ENCODE measurements at regions not wholly inside any gene's neighbourhood (a gene's known extent, or its start where the extent isn't known, plus 50 kb on each side); places are given as distances from the start of the nearest gene placed in this dataset.

GRCh38 chr13:40194224-40194806, 472.1 kb downstream of the FOXO1 start:
- Mint-ChIP-seq H3K4me3 (ENCODE audit: unreplicated experiment) (no peak overlapping the region), H3K36me3 (ENCODE audit: unreplicated experiment) (no peaks in the 10 kb centered on the region), H3K27me3 (ENCODE audit: unreplicated experiment) (peaks cover 2% of the 10 kb centered on the region), H3K4me1 (ENCODE audit: low read depth, unreplicated experiment) (peaks cover 12% of the 10 kb centered on the region), H3K9me3 (ENCODE audit: unreplicated experiment) (no peaks in the 10 kb centered on the region), H3K27ac (ENCODE audit: unreplicated experiment) (no peak overlapping the region)
- no peak for DNase-seq
- no peak for TF ChIP-seq CTCF (IDR thresholded peaks at IDR 0.05; ENCODE audit: partially characterized antibody, unreplicated experiment)

GRCh38 chr13:40197049-40197448, 469.4 kb downstream of the FOXO1 start:
- H3K4me1 Mint-ChIP-seq (ENCODE audit: low read depth, unreplicated experiment): no peaks in the 10 kb centered on the region
- no peak for DNase-seq
- H3K27me3 Mint-ChIP-seq (ENCODE audit: unreplicated experiment): peaks cover 2% of the 10 kb centered on the region
- no peaks in the 10 kb centered on the region for H3K36me3 Mint-ChIP-seq (ENCODE audit: unreplicated experiment)
- no peak overlapping the region for H3K4me3 Mint-ChIP-seq (ENCODE audit: unreplicated experiment)
- no peaks in the 10 kb centered on the region for H3K9me3 Mint-ChIP-seq (ENCODE audit: unreplicated experiment)
- no peak for TF ChIP-seq CTCF (IDR thresholded peaks at IDR 0.05; ENCODE audit: partially characterized antibody, unreplicated experiment)
- no peak overlapping the region for H3K27ac Mint-ChIP-seq (ENCODE audit: unreplicated experiment)

GRCh38 chr13:40197936-40198595, 468.4 kb downstream of the FOXO1 start:
- no peaks in the 10 kb centered on the region for H3K4me1 Mint-ChIP-seq (ENCODE audit: low read depth, unreplicated experiment)
- peaks cover 2% of the 10 kb centered on the region for H3K27me3 Mint-ChIP-seq (ENCODE audit: unreplicated experiment)
- no peak for TF ChIP-seq CTCF (IDR thresholded peaks at IDR 0.05; ENCODE audit: partially characterized antibody, unreplicated experiment)
- no peaks in the 10 kb centered on the region for H3K9me3 Mint-ChIP-seq (ENCODE audit: unreplicated experiment)
- DNase-seq: no peak
- H3K27ac Mint-ChIP-seq (ENCODE audit: unreplicated experiment): no peak overlapping the region
- no peak overlapping the region for H3K4me3 Mint-ChIP-seq (ENCODE audit: unreplicated experiment)
- H3K36me3 Mint-ChIP-seq (ENCODE audit: unreplicated experiment): no peaks in the 10 kb centered on the region

- no peaks in the 10 kb centered on the region for H3K4me1 Mint-ChIP-seq (ENCODE audit: low read depth, unreplicated experiment)
- no peaks in the 10 kb centered on the region for H3K36me3 Mint-ChIP-seq (ENCODE audit: unreplicated experiment)
- no peak for DNase-seq
- no peaks in the 10 kb centered on the region for H3K9me3 Mint-ChIP-seq (ENCODE audit: unreplicated experiment)
- TF ChIP-seq CTCF (IDR thresholded peaks at IDR 0.05; ENCODE audit: partially characterized antibody, unreplicated experiment): no peak
- peaks cover 2% of the 10 kb centered on the region for H3K27me3 Mint-ChIP-seq (ENCODE audit: unreplicated experiment)
- H3K27ac Mint-ChIP-seq (ENCODE audit: unreplicated experiment): no peak overlapping the region
- no peak overlapping the region for H3K4me3 Mint-ChIP-seq (ENCODE audit: unreplicated experiment)
These were observed 466.0 kb downstream of the FOXO1 start for GRCh38 chr13:40200273-40200978.

- Mint-ChIP-seq H3K27me3 (ENCODE audit: unreplicated experiment) (peaks cover under 1% of the 10 kb centered on the region), H3K9me3 (ENCODE audit: unreplicated experiment) (peaks cover 2% of the 10 kb centered on the region)
- TF ChIP-seq CTCF (IDR thresholded peaks at IDR 0.05; ENCODE audit: partially characterized antibody, unreplicated experiment): no peak
These were observed 462.2 kb downstream of the FOXO1 start for GRCh38 chr13:40204246-40204645.

More at GRCh38 chr13:40204246-40204645, 462.2 kb downstream of the FOXO1 start:
- no peaks in the 10 kb centered on the region for H3K4me1 Mint-ChIP-seq (ENCODE audit: low read depth, unreplicated experiment)
- no peak overlapping the region for H3K27ac Mint-ChIP-seq (ENCODE audit: unreplicated experiment)
- H3K36me3 Mint-ChIP-seq (ENCODE audit: unreplicated experiment): no peaks in the 10 kb centered on the region
- no peak overlapping the region for H3K4me3 Mint-ChIP-seq (ENCODE audit: unreplicated experiment)
- DNase-seq: no peak

All from glutamatergic neuron (in vitro differentiated cells).